Prostate gland (tissue), 2 donors: ENCODE measurements at regions not wholly inside any gene's neighbourhood (a gene's known extent, or its start where the extent isn't known, plus 50 kb on each side); places are given as distances from the start of the nearest gene placed in this dataset.

Experiments
- CTCF ChIP-seq, 4 experiments: fragments of 200-600 bp in 2 of 4; fragments of 450-650 bp in 2 of 4; sonication (generic) in 2 of 4; IDR thresholded peaks; 1 replicate in 3 of 4; 2 replicates in 1 of 4; pipeline ENCODE4 v1.5.1; 2016 to 2019; ENCODE audit warnings: antibody characterized with exemption in 4 of 4, mild to moderate bottlenecking in 2 of 4, moderate library complexity in 2 of 4
- POLR2A ChIP-seq: fragments of 450-650 bp; IDR thresholded peaks from one replicate; pipeline ENCODE4 v1.6.1; 2016; ENCODE audit warnings: antibody characterized with exemption, mild to moderate bottlenecking
- POLR2AphosphoS5 ChIP-seq: sonication (generic); formaldehyde crosslinking; IDR thresholded peaks from one replicate; pipeline ENCODE4 v1.6.1; 2017; ENCODE audit warnings: antibody characterized with exemption

- TF ChIP-seq CTCF (IDR thresholded peaks at IDR 0.05) (no peak), POLR2A (no peak), POLR2AphosphoS5 (no peak)
Measured at GRCh38 chr12:114836609-114837008, 152.6 kb upstream of the TBX3 start.
